ENCODE measurements at regions not wholly inside any gene's neighbourhood (a gene's known extent, or its start where the extent isn't known, plus 50 kb on each side); places are given as distances from the start of the nearest gene placed in this dataset.

- Mint-ChIP-seq H3K4me3 (no peak overlapping the region), H3K36me3 (no peaks in the 10 kb centered on the region), H3K4me1 (ENCODE audit: low read depth) (no peaks in the 10 kb centered on the region), H3K27ac (no peak overlapping the region), H3K27me3 (peaks cover 1% of the 10 kb centered on the region), H3K9me3 (no peaks in the 10 kb centered on the region)
- ChIA-PET POLR2A (no interaction called here), CTCF (interaction anchor here (1.0 kb wide), 1 partner anchor 12 kb away, joined by 4 read pairs; no protein-coding TSS in a partner anchor)
- DNase-seq = no peak
- intact Hi-C loops (cut with micrococcal nuclease) = no loop called here
Observed at GRCh38 chr14:54189333-54189732, 207.5 kb upstream of the CDKN3 start.

DNA sequence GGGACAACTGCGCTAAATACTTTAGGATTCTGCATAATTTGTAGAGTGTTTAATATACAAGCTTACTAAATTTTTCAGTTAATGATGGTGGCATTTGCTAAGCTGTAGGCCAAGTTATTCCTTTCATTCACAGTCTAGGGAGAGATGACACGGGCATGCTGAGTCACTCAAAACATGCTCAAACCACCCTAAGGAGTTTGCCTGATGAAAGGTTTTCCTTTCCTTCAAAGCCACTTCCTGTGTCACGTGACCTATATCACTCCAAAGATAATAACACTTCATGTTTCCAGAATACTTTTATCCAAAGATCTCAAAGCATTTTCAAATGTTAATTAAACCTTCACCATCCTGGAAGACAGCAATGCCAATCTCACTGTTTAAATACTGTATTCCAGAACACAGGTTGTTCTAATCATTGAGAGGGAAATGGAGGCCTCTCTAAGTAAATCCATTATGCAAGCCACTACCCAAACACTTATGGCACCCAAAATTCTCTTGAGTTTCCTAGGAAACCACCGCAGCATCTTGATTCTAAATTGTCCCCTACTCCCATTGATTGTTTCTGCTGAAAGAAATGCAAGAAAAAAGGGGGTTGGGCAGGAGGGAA is 207.0 kb upstream of the CDKN3 start:
- Mint-ChIP-seq H3K9me3 (no peaks in the 10 kb centered on the region), H3K36me3 (no peaks in the 10 kb centered on the region), H3K27ac (no peak overlapping the region), H3K27me3 (peaks cover 1% of the 10 kb centered on the region), H3K4me1 (ENCODE audit: low read depth) (no peaks in the 10 kb centered on the region), H3K4me3 (no peak overlapping the region)
- ChIA-PET CTCF (no interaction called here), POLR2A (no interaction called here)
- intact Hi-C loops (cut with micrococcal nuclease) = no loop called here
- no peak for DNase-seq

GRCh38 chr14:54191846-54192245 is 205.0 kb upstream of the CDKN3 start:
- no peaks in the 10 kb centered on the region for H3K4me1 Mint-ChIP-seq (ENCODE audit: low read depth)
- no peak for DNase-seq
- no peak overlapping the region for H3K4me3 Mint-ChIP-seq
- CTCF ChIA-PET = interaction anchor here (0.8 kb wide), 1 partner anchor 154 kb away, joined by 3 read pairs; no protein-coding TSS in a partner anchor
- intact Hi-C loops (cut with micrococcal nuclease) = no loop called here
- no peak overlapping the region for H3K27ac Mint-ChIP-seq
- POLR2A ChIA-PET = no interaction called here
- H3K36me3 Mint-ChIP-seq = no peaks in the 10 kb centered on the region
- peaks cover 1% of the 10 kb centered on the region for H3K27me3 Mint-ChIP-seq
- no peaks in the 10 kb centered on the region for H3K9me3 Mint-ChIP-seq

DNA sequence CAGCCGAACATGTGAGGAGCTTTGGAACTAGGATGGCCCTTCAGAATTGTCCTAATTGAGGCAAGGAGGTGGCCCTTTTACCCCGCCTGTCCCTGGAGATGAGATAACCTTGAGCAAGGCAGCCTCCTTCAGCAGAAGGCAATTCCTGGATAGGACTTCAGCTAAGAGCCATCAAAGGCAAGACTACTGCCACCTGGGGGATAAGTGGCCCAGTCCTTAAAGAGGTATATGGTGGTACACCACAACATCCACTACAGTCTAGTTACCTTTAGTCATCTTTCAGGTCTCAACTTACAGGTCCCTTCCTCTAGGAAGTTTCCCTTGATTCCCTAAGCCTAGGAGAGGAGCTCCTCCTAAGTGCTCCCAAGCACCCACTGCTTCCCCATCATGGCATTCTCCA is 204.2 kb upstream of the CDKN3 start:
- POLR2A ChIA-PET = no interaction called here
- Mint-ChIP-seq H3K4me1 (ENCODE audit: low read depth) (no peaks in the 10 kb centered on the region), H3K27me3 (peaks cover 1% of the 10 kb centered on the region), H3K4me3 (no peak overlapping the region), H3K9me3 (no peaks in the 10 kb centered on the region), H3K36me3 (no peaks in the 10 kb centered on the region), H3K27ac (no peak overlapping the region)
- no peak for DNase-seq
- intact Hi-C loops (cut with micrococcal nuclease) = no loop called here
- CTCF ChIA-PET = no interaction called here

- ChIA-PET CTCF (no interaction called here), POLR2A (no interaction called here)
- Mint-ChIP-seq H3K27ac (no peak overlapping the region), H3K4me1 (ENCODE audit: low read depth) (no peaks in the 10 kb centered on the region), H3K27me3 (no peaks in the 10 kb centered on the region), H3K9me3 (peaks cover 8% of the 10 kb centered on the region), H3K4me3 (no peak overlapping the region), H3K36me3 (no peaks in the 10 kb centered on the region)
- DNase-seq = no peak
- intact Hi-C loops (cut with micrococcal nuclease) = no loop called here
Observed at GRCh38 chr14:54193871-54194270, 202.9 kb upstream of the CDKN3 start.

GRCh38 chr14:54194501-54194900 is 202.3 kb upstream of the CDKN3 start:
- Mint-ChIP-seq H3K27ac (no peak overlapping the region), H3K27me3 (no peaks in the 10 kb centered on the region), H3K4me1 (ENCODE audit: low read depth) (no peaks in the 10 kb centered on the region), H3K36me3 (no peaks in the 10 kb centered on the region), H3K9me3 (peaks cover 8% of the 10 kb centered on the region), H3K4me3 (no peak overlapping the region)
- POLR2A ChIA-PET = no interaction called here
- DNase-seq = no peak
- CTCF ChIA-PET = no interaction called here
- intact Hi-C loops (cut with micrococcal nuclease) = no loop called here

- H3K36me3 Mint-ChIP-seq = no peaks in the 10 kb centered on the region
- peaks cover 11% of the 10 kb centered on the region for H3K9me3 Mint-ChIP-seq
- no peak overlapping the region for H3K4me3 Mint-ChIP-seq
- H3K27ac Mint-ChIP-seq = no peak overlapping the region
- ChIA-PET CTCF (no interaction called here), POLR2A (no interaction called here)
- intact Hi-C loops (cut with micrococcal nuclease) = no loop called here
- no peaks in the 10 kb centered on the region for H3K27me3 Mint-ChIP-seq
- H3K4me1 Mint-ChIP-seq (ENCODE audit: low read depth) = no peaks in the 10 kb centered on the region
- no peak for DNase-seq
Observed at GRCh38 chr14:54197369-54197768, 199.4 kb upstream of the CDKN3 start.

DNA sequence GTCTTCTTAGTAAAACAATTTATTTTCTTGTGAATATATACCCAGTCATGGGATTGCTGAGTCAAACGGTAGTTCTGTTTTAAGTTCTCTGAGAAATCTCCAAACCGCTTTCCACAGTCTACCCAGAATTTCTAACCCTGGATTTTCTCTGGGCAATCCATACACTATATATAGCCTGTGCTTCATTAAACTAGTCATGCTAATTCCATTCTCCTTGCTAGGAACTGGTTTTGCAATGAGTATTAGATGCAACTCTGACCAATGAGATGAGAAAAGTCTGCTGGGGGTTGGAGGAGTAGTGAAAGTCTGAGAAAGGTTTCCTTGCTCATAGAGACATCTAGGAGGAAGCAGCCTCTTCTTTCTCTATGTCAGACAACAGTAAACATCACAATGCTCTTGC is 196.1 kb upstream of the CDKN3 start:
- H3K9me3 Mint-ChIP-seq = peaks cover 11% of the 10 kb centered on the region
- intact Hi-C loops (cut with micrococcal nuclease) = no loop called here
- H3K4me3 Mint-ChIP-seq = no peak overlapping the region
- CTCF ChIA-PET = no interaction called here
- no peaks in the 10 kb centered on the region for H3K4me1 Mint-ChIP-seq (ENCODE audit: low read depth)
- POLR2A ChIA-PET = no interaction called here
- no peak for DNase-seq
- no peak overlapping the region for H3K27ac Mint-ChIP-seq
- H3K36me3 Mint-ChIP-seq = no peaks in the 10 kb centered on the region
- H3K27me3 Mint-ChIP-seq = peaks cover 2% of the 10 kb centered on the region

DNA sequence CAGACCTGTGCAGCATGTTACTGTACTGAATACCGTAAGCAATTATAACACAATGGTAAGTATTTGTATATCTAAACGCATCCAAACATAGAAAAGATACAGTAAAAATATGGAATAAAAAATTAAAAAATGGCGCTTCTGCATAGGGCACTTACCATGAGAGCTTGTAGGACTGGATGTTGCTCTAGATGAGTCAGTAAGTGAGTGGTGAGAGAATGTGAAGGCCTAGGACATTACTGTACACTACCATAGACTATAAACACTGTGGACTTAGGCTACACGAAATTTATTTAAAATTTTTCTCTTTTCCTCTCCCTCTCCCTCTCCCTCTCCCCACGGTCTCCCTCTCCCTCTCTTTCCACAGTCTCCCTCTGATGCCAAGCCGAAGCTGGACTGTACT is 194.5 kb upstream of the CDKN3 start:
- Mint-ChIP-seq H3K27me3 (peaks cover 2% of the 10 kb centered on the region), H3K27ac (no peak overlapping the region), H3K4me1 (ENCODE audit: low read depth) (no peaks in the 10 kb centered on the region), H3K9me3 (peaks cover 11% of the 10 kb centered on the region), H3K4me3 (no peak overlapping the region), H3K36me3 (no peaks in the 10 kb centered on the region)
- DNase-seq = no peak
- ChIA-PET POLR2A (no interaction called here), CTCF (no interaction called here)
- intact Hi-C loops (cut with micrococcal nuclease) = no loop called here

- Mint-ChIP-seq H3K4me3 (no peak overlapping the region), H3K27ac (no peak overlapping the region), H3K27me3 (peaks cover 5% of the 10 kb centered on the region), H3K9me3 (no peaks in the 10 kb centered on the region), H3K4me1 (ENCODE audit: low read depth) (no peaks in the 10 kb centered on the region), H3K36me3 (no peaks in the 10 kb centered on the region)
- ChIA-PET CTCF (no interaction called here), POLR2A (no interaction called here)
- DNase-seq = no peak
- intact Hi-C loops (cut with micrococcal nuclease) = no loop called here
Observed at GRCh38 chr14:54206516-54206915, 190.3 kb upstream of the CDKN3 start.

GRCh38 chr14:54207075-54207474 is 189.7 kb upstream of the CDKN3 start:
- H3K4me3 Mint-ChIP-seq = no peak overlapping the region
- ChIA-PET CTCF (no interaction called here), POLR2A (no interaction called here)

GRCh38 chr14:54207476-54208462 is 189.0 kb upstream of the CDKN3 start:
- Mint-ChIP-seq H3K4me1 (ENCODE audit: low read depth) (no peaks in the 10 kb centered on the region), H3K36me3 (no peaks in the 10 kb centered on the region), H3K9me3 (no peaks in the 10 kb centered on the region), H3K27ac (no peak overlapping the region), H3K4me3 (no peak overlapping the region), H3K27me3 (peaks cover 8% of the 10 kb centered on the region)
- ChIA-PET CTCF (no interaction called here), POLR2A (no interaction called here)
- no peak for DNase-seq
- intact Hi-C loops (cut with micrococcal nuclease) = no loop called here

More at GRCh38 chr14:54207075-54207474, 189.7 kb upstream of the CDKN3 start:
- Mint-ChIP-seq H3K9me3 (no peaks in the 10 kb centered on the region), H3K36me3 (no peaks in the 10 kb centered on the region), H3K27ac (no peak overlapping the region), H3K27me3 (peaks cover 8% of the 10 kb centered on the region), H3K4me1 (ENCODE audit: low read depth) (no peaks in the 10 kb centered on the region)
- intact Hi-C loops (cut with micrococcal nuclease) = no loop called here
- no peak for DNase-seq

DNA sequence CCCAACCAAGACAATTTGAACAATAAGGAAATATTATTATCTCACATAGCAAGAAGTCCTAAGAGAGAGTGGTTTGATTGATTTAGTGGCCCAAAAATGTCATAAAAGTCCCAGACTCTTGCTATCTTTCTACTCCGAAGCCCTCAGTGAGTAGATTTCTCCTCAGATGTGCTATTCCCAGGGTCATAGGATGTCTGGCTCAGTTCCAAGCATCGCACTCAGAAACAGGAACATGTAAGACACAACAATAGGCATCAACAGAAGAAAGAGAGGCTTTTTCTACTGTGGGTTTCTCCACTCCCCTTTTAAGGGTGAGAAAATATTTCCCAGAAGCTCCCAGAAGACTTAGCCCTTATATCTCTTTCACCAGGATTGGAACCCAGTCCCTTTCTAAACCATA is 188.1 kb upstream of the CDKN3 start:
- Mint-ChIP-seq H3K4me1 (ENCODE audit: low read depth) (no peaks in the 10 kb centered on the region), H3K4me3 (no peak overlapping the region), H3K36me3 (no peaks in the 10 kb centered on the region), H3K27me3 (peaks cover 8% of the 10 kb centered on the region), H3K27ac (no peak overlapping the region), H3K9me3 (no peaks in the 10 kb centered on the region)
- DNase-seq = no peak
- intact Hi-C loops (cut with micrococcal nuclease) = no loop called here
- CTCF ChIA-PET = no interaction called here
- POLR2A ChIA-PET = no interaction called here

Measured in activated CD4-positive, alpha-beta memory T cell treated with anti-CD3 and anti-CD28 coated beads for 36 hours (primary cell).